Right lobe of liver (tissue), 4 donors: ENCODE measurements at regions not wholly inside any gene's neighbourhood (a gene's known extent, or its start where the extent isn't known, plus 50 kb on each side); places are given as distances from the start of the nearest gene placed in this dataset.

Experiments
- CTCF ChIP-seq, 4 donors: fragments of 200-600 bp in 3 of 4; fragments of 450-650 bp in 1 of 4; IDR thresholded peaks; one replicate each; pipeline versions ENCODE4 v1.5.1 to v1.8.0; 2016 to 2022; ENCODE audit warnings: antibody characterized with exemption in 4 of 4, mild to moderate bottlenecking in 2 of 4
- POLR2A ChIP-seq: fragments of 450-650 bp; IDR thresholded peaks from one replicate; pipeline ENCODE4 v1.6.1; 2017; ENCODE audit warnings: antibody characterized with exemption, mild to moderate bottlenecking
- donor health status: DM: no; HTN: no; CAD: no.
- donor health status: DM: no; HTN: no; CAD: no.
- donor health status: DM: no; HTN: yes; CAD: no.

- peak in 1 of 4 donors; percentile 30 for TF ChIP-seq CTCF (IDR thresholded peaks at IDR 0.05)
- no peak for TF ChIP-seq POLR2A
Measured at GRCh38 chr5:7087719-7088297, 308.1 kb upstream of the ADCY2 start.
